ENCODE measurements at regions not wholly inside any gene's neighbourhood (a gene's known extent, or its start where the extent isn't known, plus 50 kb on each side); places are given as distances from the start of the nearest gene placed in this dataset.

GRCh38 chr2:163863073-163863472, 127.3 kb upstream of the FIGN start:
- Histone ChIP-seq H3K4me3 (ENCODE audit: control insufficient read depth in 2 of 3, extremely low read depth in 1 of 3, insufficient read depth in 2 of 3, low read depth in 1 of 3, low read length in 3 of 3) (no peak overlapping the region), H3K79me2 (ENCODE audit: control insufficient read depth, insufficient read depth, low read length) (no peaks in the 10 kb centered on the region), H3K4me1 (ENCODE audit: control insufficient read depth, extremely low read depth, insufficient read depth, low read length) (no peaks in the 10 kb centered on the region), H3K36me3 (ENCODE audit: control insufficient read depth in 2 of 2, extremely low read depth in 1 of 2, insufficient read depth in 2 of 2, low read length in 2 of 2) (no peaks in the 10 kb centered on the region), H3K9ac (ENCODE audit: control insufficient read depth, extremely low read depth, insufficient read depth, low read length) (no peak overlapping the region), H3K27ac (ENCODE audit: control insufficient read depth, insufficient read depth, low read length) (no peak overlapping the region), H3K27me3 (ENCODE audit: control insufficient read depth, extremely low read depth, insufficient read depth, low read length) (no peaks in the 10 kb centered on the region), H3K9me1 (ENCODE audit: control insufficient read depth, extremely low read depth, insufficient read depth, low read length) (no peaks in the 10 kb centered on the region), H4K20me1 (ENCODE audit: control insufficient read depth, extremely low read depth, insufficient read depth, low read length) (no peaks in the 10 kb centered on the region), H3K9me3 (ENCODE audit: control insufficient read depth, low read depth, low read length) (no peaks in the 10 kb centered on the region), H3K4me2 (ENCODE audit: control insufficient read depth, extremely low read depth, insufficient read depth, low read depth, low read length) (no peak overlapping the region), H2AFZ (ENCODE audit: control insufficient read depth, low read length) (no peak overlapping the region)
- DNase-seq (ENCODE audit: low read depth, low spot score): no peak
- no peak for FAIRE-seq
- dilution Hi-C loops (cut with MboI; ENCODE audit: extremely low pct_ligation_motif_present, low sequenced_read_pairs): no loop called here
- TF ChIP-seq, protein P1, sequence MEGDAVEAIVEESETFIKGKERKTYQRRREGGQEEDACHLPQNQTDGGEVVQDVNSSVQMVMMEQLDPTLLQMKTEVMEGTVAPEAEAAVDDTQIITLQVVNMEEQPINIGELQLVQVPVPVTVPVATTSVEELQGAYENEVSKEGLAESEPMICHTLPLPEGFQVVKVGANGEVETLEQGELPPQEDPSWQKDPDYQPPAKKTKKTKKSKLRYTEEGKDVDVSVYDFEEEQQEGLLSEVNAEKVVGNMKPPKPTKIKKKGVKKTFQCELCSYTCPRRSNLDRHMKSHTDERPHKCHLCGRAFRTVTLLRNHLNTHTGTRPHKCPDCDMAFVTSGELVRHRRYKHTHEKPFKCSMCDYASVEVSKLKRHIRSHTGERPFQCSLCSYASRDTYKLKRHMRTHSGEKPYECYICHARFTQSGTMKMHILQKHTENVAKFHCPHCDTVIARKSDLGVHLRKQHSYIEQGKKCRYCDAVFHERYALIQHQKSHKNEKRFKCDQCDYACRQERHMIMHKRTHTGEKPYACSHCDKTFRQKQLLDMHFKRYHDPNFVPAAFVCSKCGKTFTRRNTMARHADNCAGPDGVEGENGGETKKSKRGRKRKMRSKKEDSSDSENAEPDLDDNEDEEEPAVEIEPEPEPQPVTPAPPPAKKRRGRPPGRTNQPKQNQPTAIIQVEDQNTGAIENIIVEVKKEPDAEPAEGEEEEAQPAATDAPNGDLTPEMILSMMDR (optimal IDR thresholded peaks at IDR 0.05 in 1 of 3, IDR thresholded peaks at IDR 0.05 in 1 of 3, conservative IDR thresholded peaks at IDR 0.05 in 1 of 3; ENCODE audit: extremely low read depth in 1 of 3, insufficient read depth in 2 of 3, low read length in 3 of 3): no peak
- no peak for TF ChIP-seq EZH2 (IDR thresholded peaks at IDR 0.05; ENCODE audit: low read length)

GRCh38 chr2:163859951-163860350, 124.1 kb upstream of the FIGN start:
- no peak for TF ChIP-seq EZH2 (IDR thresholded peaks at IDR 0.05; ENCODE audit: low read length)
- TF ChIP-seq, protein P1 (optimal IDR thresholded peaks at IDR 0.05 in 1 of 3, IDR thresholded peaks at IDR 0.05 in 1 of 3, conservative IDR thresholded peaks at IDR 0.05 in 1 of 3; ENCODE audit: extremely low read depth in 1 of 3, insufficient read depth in 2 of 3, low read length in 3 of 3): no peak
- H3K9me3 ChIP-seq (ENCODE audit: control insufficient read depth, low read depth, low read length): no peaks in the 10 kb centered on the region
- H3K4me1 ChIP-seq (ENCODE audit: control insufficient read depth, extremely low read depth, insufficient read depth, low read length): no peaks in the 10 kb centered on the region
- peak overlapping the region; percentile 49 for H2AFZ ChIP-seq (ENCODE audit: control insufficient read depth, low read length)
- no peaks in the 10 kb centered on the region for H3K27me3 ChIP-seq (ENCODE audit: control insufficient read depth, extremely low read depth, insufficient read depth, low read length)
- dilution Hi-C loops (cut with MboI; ENCODE audit: extremely low pct_ligation_motif_present, low sequenced_read_pairs): no loop called here
- H3K36me3 ChIP-seq (ENCODE audit: control insufficient read depth in 2 of 2, extremely low read depth in 1 of 2, insufficient read depth in 2 of 2, low read length in 2 of 2): no peaks in the 10 kb centered on the region
- no peaks in the 10 kb centered on the region for H4K20me1 ChIP-seq (ENCODE audit: control insufficient read depth, extremely low read depth, insufficient read depth, low read length)
- no peak for DNase-seq (ENCODE audit: low read depth, low spot score)
- no peak overlapping the region for H3K9ac ChIP-seq (ENCODE audit: control insufficient read depth, extremely low read depth, insufficient read depth, low read length)
- no peak overlapping the region for H3K4me2 ChIP-seq (ENCODE audit: control insufficient read depth, extremely low read depth, insufficient read depth, low read depth, low read length)
- H3K4me3 ChIP-seq (ENCODE audit: control insufficient read depth in 2 of 3, extremely low read depth in 1 of 3, insufficient read depth in 2 of 3, low read depth in 1 of 3, low read length in 3 of 3): no peak overlapping the region
- no peaks in the 10 kb centered on the region for H3K9me1 ChIP-seq (ENCODE audit: control insufficient read depth, extremely low read depth, insufficient read depth, low read length)
- H3K79me2 ChIP-seq (ENCODE audit: control insufficient read depth, insufficient read depth, low read length): no peaks in the 10 kb centered on the region
- H3K27ac ChIP-seq (ENCODE audit: control insufficient read depth, insufficient read depth, low read length): no peak overlapping the region
- peak; percentile 39 for FAIRE-seq
